GM23248 (cell line): ENCODE measurements at regions not wholly inside any gene's neighbourhood (a gene's known extent, or its start where the extent isn't known, plus 50 kb on each side); places are given as distances from the start of the nearest gene placed in this dataset.

ENCODE experiments used
- DNase-seq: peaks from one replicate; pipeline ENCODE4 v3.0.0-alpha.2; 2015
- H2AFZ ChIP-seq: fragments of 200-600 bp; sonication (generic); 2 replicates; pipeline ENCODE4 v1.6.1; 2016; ENCODE audit warnings: antibody characterized with exemption
- H3F3A ChIP-seq: fragments of 200-600 bp; sonication (generic); 2 replicates; pipeline ENCODE4 v1.6.1; 2016; ENCODE audit warnings: mild to moderate bottlenecking, antibody characterized with exemption, mixed run types; ENCODE audit not compliant: insufficient read depth
- H3K27ac ChIP-seq: fragments of 200-600 bp; sonication (generic); 2 replicates; pipeline ENCODE4 v1.5.1; 2016; ENCODE audit warnings: mild to moderate bottlenecking
- H3K27me3 ChIP-seq: fragments of 200-600 bp; sonication (generic); replicated peaks from 2 replicates; pipeline ENCODE4 v1.6.1; 2016; ENCODE audit warnings: mild to moderate bottlenecking; ENCODE audit not compliant: insufficient read depth
- H3K36me3 ChIP-seq: fragments of 200-600 bp; sonication (generic); 2 replicates; pipeline ENCODE4 v1.6.1; 2016; ENCODE audit warnings: low read depth, mild to moderate bottlenecking
- H3K4me1 ChIP-seq: fragments of 200-600 bp; sonication (generic); 2 replicates; pipeline ENCODE4 v1.6.1; 2016; ENCODE audit warnings: mild to moderate bottlenecking; ENCODE audit not compliant: insufficient read depth
- H3K4me2 ChIP-seq: fragments of 200-600 bp; sonication (generic); one replicate; pipeline ENCODE4 v1.6.1; 2016; ENCODE audit warnings: mild to moderate bottlenecking; ENCODE audit not compliant: unreplicated experiment
- H3K4me3 ChIP-seq: fragments of 200-600 bp; sonication (generic); 2 replicates; pipeline ENCODE4 v1.5.1; 2016; ENCODE audit warnings: mild to moderate bottlenecking
- H3K79me2 ChIP-seq: fragments of 200-600 bp; sonication (generic); 2 replicates; pipeline ENCODE4 v1.6.1; 2016; ENCODE audit warnings: mild to moderate bottlenecking; ENCODE audit not compliant: insufficient read depth
- H3K9ac ChIP-seq: fragments of 200-600 bp; sonication (generic); 2 replicates; pipeline ENCODE4 v1.6.1; 2016; ENCODE audit warnings: mild to moderate bottlenecking
- H3K9me2 ChIP-seq: fragments of 200-600 bp; sonication (generic); 2 replicates; pipeline ENCODE4 v1.6.1; 2016; ENCODE audit warnings: mixed run types, mild to moderate bottlenecking, moderate library complexity; ENCODE audit not compliant: insufficient read depth
- H3K9me3 ChIP-seq: fragments of 200-600 bp; sonication (generic); one replicate; pipeline ENCODE4 v1.6.1; 2017; ENCODE audit warnings: low read depth
- H4K20me1 ChIP-seq: fragments of 200-600 bp; sonication (generic); 2 replicates; pipeline ENCODE4 v1.6.0; 2016; ENCODE audit not compliant: insufficient read depth
- EZH2 ChIP-seq: fragments of 200-600 bp; sonication (generic); IDR thresholded peaks from 2 replicates; pipeline ENCODE4 v1.6.1; 2018; ENCODE audit warnings: antibody characterized with exemption, mild to moderate bottlenecking; ENCODE audit not compliant: insufficient read depth, poor library complexity, severe bottlenecking
- EZH2phosphoT487 ChIP-seq: fragments of 200-600 bp; sonication (generic); IDR thresholded peaks from 2 replicates; pipeline ENCODE4 v1.6.1; 2018; ENCODE audit warnings: antibody characterized with exemption, moderate library complexity, mild to moderate bottlenecking, low read depth; ENCODE audit not compliant: insufficient read depth
- WGBS, 2 experiments: methylation state at CpG; one replicate each; pipeline ENCODE4 v1.1.6; 2015 to 2017; ENCODE audit warnings: low lambda C conversion rate in 2 of 2, low coverage in 1 of 2; ENCODE audit errors: missing lambda C conversion rate in 2 of 2; 5-methylcytosine and 5-hydroxymethylcytosine counted together
- in situ Hi-C: fragments of 300-500 bp; cut with MboI; formaldehyde crosslinking; loops from 2 replicates; pipeline ENCODE4 v1.15.0; 2020

- H4K20me1 ChIP-seq = no peaks in the 10 kb centered on the region
- H3K9me2 ChIP-seq = no peaks in the 10 kb centered on the region
- WGBS, 2 experiments = 49 to 76% methylated on average over 2 of the region's 2 CpGs
- TF ChIP-seq EZH2phosphoT487 (no peak), EZH2 (no peak)
- in situ Hi-C loops = no loop called here
- no peaks in the 10 kb centered on the region for H3F3A ChIP-seq
- H3K9me3 ChIP-seq = no peaks in the 10 kb centered on the region
- no peaks in the 10 kb centered on the region for H3K27me3 ChIP-seq
- no peak overlapping the region for H2AFZ ChIP-seq
- H3K4me2 ChIP-seq = no peak overlapping the region
- no peaks in the 10 kb centered on the region for H3K36me3 ChIP-seq
- H3K4me1 ChIP-seq = no peaks in the 10 kb centered on the region
- H3K27ac ChIP-seq = no peak overlapping the region
- H3K79me2 ChIP-seq = no peaks in the 10 kb centered on the region
- H3K9ac ChIP-seq = no peak overlapping the region
- no peak for DNase-seq
- no peak overlapping the region for H3K4me3 ChIP-seq
These were observed 189.7 kb upstream of the SEMA3D start for GRCh38 chr7:85376589-85376988.

- TF ChIP-seq EZH2 = no peak
- no peak for TF ChIP-seq EZH2phosphoT487
- in situ Hi-C loops = no loop called here
- no peaks in the 10 kb centered on the region for H3F3A ChIP-seq
- no peak overlapping the region for H3K9ac ChIP-seq
- H3K36me3 ChIP-seq = no peaks in the 10 kb centered on the region
- H3K9me2 ChIP-seq = no peaks in the 10 kb centered on the region
- H4K20me1 ChIP-seq = no peaks in the 10 kb centered on the region
- no peak overlapping the region for H3K4me2 ChIP-seq
- H3K4me3 ChIP-seq = no peak overlapping the region
- WGBS, 2 experiments = 48 to 55% methylated on average over 1 of the region's 1 CpG
- no peak overlapping the region for H3K27ac ChIP-seq
- no peaks in the 10 kb centered on the region for H3K79me2 ChIP-seq
- no peak for DNase-seq
- no peak overlapping the region for H2AFZ ChIP-seq
- H3K27me3 ChIP-seq = no peaks in the 10 kb centered on the region
- no peaks in the 10 kb centered on the region for H3K4me1 ChIP-seq
- no peaks in the 10 kb centered on the region for H3K9me3 ChIP-seq
These were observed 170.1 kb upstream of the SEMA3D start for GRCh38 chr7:85356916-85357315.

- no peaks in the 10 kb centered on the region for H4K20me1 ChIP-seq
- H3K36me3 ChIP-seq = no peaks in the 10 kb centered on the region
- H3K9me2 ChIP-seq = no peaks in the 10 kb centered on the region
- no peak overlapping the region for H3K9ac ChIP-seq
- no peaks in the 10 kb centered on the region for H3K79me2 ChIP-seq
- no peaks in the 10 kb centered on the region for H3K4me1 ChIP-seq
- TF ChIP-seq EZH2 (no peak), EZH2phosphoT487 (no peak)
- no peak overlapping the region for H3K4me2 ChIP-seq
- DNase-seq = no peak
- H3K9me3 ChIP-seq = no peaks in the 10 kb centered on the region
- H3K27ac ChIP-seq = no peak overlapping the region
- no peak overlapping the region for H3K4me3 ChIP-seq
- H3K27me3 ChIP-seq = no peaks in the 10 kb centered on the region
- in situ Hi-C loops = no loop called here
- no peak overlapping the region for H2AFZ ChIP-seq
- no peaks in the 10 kb centered on the region for H3F3A ChIP-seq
These were observed 156.6 kb upstream of the SEMA3D start for GRCh38 chr7:85343484-85343883.

- no peaks in the 10 kb centered on the region for H4K20me1 ChIP-seq
- no peak overlapping the region for H2AFZ ChIP-seq
- no peak for DNase-seq
- no peaks in the 10 kb centered on the region for H3K9me2 ChIP-seq
- H3K4me3 ChIP-seq = no peak overlapping the region
- no peak overlapping the region for H3K9ac ChIP-seq
- no peaks in the 10 kb centered on the region for H3K4me1 ChIP-seq
- in situ Hi-C loops = no loop called here
- no peaks in the 10 kb centered on the region for H3K79me2 ChIP-seq
- TF ChIP-seq EZH2 = no peak
- TF ChIP-seq EZH2phosphoT487 = no peak
- no peaks in the 10 kb centered on the region for H3K27me3 ChIP-seq
- H3K27ac ChIP-seq = no peak overlapping the region
- H3K4me2 ChIP-seq = no peak overlapping the region
- H3K9me3 ChIP-seq = no peaks in the 10 kb centered on the region
- H3K36me3 ChIP-seq = no peaks in the 10 kb centered on the region
- no peaks in the 10 kb centered on the region for H3F3A ChIP-seq
These were observed 155.9 kb upstream of the SEMA3D start for GRCh38 chr7:85342781-85343180.

- Histone ChIP-seq H3K27ac (no peak overlapping the region), H3K9me2 (no peaks in the 10 kb centered on the region), H3K4me3 (no peak overlapping the region), H3K27me3 (no peaks in the 10 kb centered on the region), H3K9me3 (no peaks in the 10 kb centered on the region), H3F3A (no peaks in the 10 kb centered on the region), H3K4me1 (no peaks in the 10 kb centered on the region), H3K9ac (no peak overlapping the region), H3K4me2 (no peak overlapping the region), H4K20me1 (no peaks in the 10 kb centered on the region), H3K79me2 (no peaks in the 10 kb centered on the region), H3K36me3 (no peaks in the 10 kb centered on the region), H2AFZ (no peak overlapping the region)
- 50 to 63% methylated on average over 2 of the region's 2 CpGs for WGBS, 2 experiments
- in situ Hi-C loops = no loop called here
- DNase-seq = no peak
- TF ChIP-seq EZH2 (no peak), EZH2phosphoT487 (no peak)
These were observed 155.1 kb upstream of the SEMA3D start for GRCh38 chr7:85341973-85342372.
